8988T (cell line): ENCODE measurements at regions not wholly inside any gene's neighbourhood (a gene's known extent, or its start where the extent isn't known, plus 50 kb on each side); places are given as distances from the start of the nearest gene placed in this dataset.
"Not testable (repeated sequence)": the region's sequence is repeated elsewhere in the genome, so short reads cannot be mapped to it uniquely, and the experiment has no call there.

Source experiments
- DNase-seq: peaks from one replicate; pipeline ENCODE4 v3.0.0; 2011

GRCh38 chr5:176061269-176061622 lies 93.1 kb upstream of the THOC3 start:
- not testable (repeated sequence) for DNase-seq

- DNase-seq: not testable (repeated sequence)
Observed at GRCh38 chr5:176061660-176062059, 93.5 kb upstream of the THOC3 start.

DNA sequence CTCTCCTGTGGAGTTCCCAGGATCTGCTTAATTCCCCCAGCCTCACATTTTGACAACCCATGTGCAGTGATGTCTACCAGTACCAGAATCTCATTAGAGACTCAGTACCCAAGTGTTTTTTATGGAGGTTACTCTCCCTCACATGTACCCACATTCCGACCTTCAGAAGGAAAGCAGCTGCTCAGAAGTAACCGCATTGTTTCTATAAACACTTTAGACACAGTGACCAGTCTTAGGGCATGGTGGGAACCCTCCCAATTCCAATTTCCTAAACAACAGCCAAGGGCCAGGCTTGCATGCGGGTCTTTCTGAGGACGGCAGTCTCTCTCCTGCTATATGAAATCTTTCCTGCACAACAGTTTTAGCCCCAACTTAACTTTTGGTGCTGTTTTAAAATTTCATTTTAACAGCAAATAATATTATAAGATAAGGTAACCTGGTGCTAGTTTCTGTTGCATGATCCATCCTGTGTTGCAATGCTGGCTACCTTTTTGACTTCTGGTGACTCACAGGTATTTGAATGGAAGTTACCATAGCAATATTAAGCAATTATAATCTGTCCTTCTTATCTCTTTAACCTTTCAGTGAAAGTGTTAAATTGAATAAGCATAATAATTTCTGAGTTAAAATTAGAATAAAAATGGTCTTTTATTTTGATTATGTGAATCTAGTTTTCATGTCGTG lies 98.3 kb upstream of the THOC3 start:
- not testable (repeated sequence) for DNase-seq

- DNase-seq: not testable (repeated sequence)
Observed at GRCh38 chr5:176067162-176067561, 99.0 kb upstream of the THOC3 start.

GRCh38 chr5:176067948-176068347 lies 99.8 kb upstream of the THOC3 start:
- DNase-seq: not testable (repeated sequence)

GRCh38 chr5:176073996-176074571 lies 106.0 kb upstream of the THOC3 start:
- DNase-seq: not testable (repeated sequence)

DNA sequence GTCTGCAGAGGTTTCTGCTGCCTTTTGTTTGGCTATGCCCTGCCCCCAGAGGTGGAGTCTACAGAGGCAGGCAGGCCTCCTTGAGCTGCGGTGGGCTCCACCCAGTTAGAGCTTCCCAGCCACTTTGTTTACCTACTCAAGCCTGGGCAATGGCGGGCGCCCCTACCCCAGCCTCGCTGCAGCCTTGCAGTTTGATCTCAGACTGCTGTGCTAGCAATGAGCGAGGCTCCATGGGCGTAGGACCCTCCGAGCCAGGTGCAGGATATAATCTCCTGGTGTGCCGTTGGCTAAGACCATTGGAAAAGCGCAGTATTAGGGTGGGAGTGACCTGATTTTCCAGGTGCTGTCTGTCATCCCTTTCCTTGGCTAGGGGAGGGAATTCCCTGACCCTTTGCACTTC lies 115.6 kb upstream of the THOC3 start:
- not testable (repeated sequence) for DNase-seq

DNA sequence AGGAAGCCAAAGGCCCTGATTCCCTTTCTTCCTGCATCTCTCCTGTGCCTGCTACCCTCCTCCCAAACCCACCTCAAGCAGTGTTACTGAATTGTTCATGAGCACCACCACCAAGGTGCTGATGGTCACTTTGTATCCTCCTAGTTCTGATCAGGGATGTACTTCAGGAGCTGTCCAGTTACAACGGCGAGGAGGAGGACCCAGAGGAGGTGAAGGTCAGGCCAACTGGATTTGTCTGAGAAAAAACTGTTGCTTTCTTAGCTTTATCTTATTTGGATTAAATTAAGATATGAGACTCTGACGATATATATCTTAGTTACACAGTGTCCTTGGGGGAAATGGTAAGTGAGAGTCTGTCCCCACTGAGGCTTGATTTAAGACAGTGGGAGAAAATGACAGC lies 135.0 kb upstream of the THOC3 start:
- DNase-seq: not testable (repeated sequence)

GRCh38 chr5:176112888-176113287 lies 125.3 kb upstream of the SIMC1 start:
- DNase-seq: not testable (repeated sequence)

DNA sequence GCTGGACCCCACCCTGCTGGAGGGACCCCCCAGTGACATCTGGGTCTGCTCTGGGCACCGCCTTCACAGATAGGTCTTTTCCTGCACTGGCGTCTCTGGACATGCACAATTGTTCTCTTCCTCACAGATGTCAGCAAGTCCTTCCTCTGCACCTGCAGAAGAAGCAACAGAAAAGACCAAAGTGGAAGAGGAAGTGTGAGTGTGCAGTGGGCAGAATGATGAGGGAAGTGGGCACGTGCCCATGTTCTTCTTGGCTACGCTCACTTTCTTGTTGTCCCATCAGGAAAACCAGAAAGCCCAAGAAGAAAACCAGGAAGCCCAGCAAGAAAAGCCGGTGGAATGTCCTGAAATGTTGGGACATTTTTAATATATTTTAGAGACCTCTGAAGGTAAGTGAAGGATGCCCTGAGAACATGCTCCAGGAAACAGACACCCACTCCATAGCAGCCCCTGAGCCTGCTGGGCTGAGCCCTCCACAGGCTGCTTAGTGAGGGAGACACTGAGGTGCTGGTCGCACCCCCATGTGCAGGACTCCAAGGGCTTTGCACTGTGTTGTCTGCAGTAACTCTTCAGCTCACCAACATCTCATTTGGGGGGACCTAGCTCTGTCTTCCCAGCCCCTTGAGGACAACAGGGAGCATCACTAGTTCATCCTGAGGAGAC lies 124.4 kb upstream of the SIMC1 start:
- DNase-seq: not testable (repeated sequence)

GRCh38 chr5:176114825-176115224 lies 123.4 kb upstream of the SIMC1 start:
- not testable (repeated sequence) for DNase-seq

DNA sequence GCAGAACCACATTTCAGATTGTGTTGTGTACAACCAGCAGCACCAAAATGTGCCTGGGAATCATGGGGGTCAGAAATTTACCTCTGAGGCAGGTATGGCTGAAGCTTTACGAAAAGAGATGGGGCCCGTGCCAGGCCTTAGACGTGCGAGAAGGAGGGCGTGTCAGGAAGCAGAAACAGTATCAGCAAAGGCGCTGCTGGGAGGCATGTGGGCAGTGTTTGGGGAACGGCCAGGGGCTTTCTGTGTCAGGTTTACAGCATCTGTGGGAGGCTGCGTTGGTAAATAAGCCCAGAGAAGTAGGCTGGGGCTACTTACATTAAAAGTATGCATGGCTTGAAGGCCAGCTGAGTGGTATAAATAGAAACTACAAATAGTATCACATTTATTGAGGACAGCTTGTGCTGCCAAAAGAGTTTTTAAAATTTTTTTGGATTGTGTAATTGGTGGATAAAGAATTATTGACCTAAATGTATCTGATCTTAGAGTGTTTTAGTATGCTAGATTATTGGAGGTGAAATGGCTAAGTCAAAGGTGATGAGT lies 120.5 kb upstream of the SIMC1 start:
- not testable (repeated sequence) for DNase-seq

GRCh38 chr5:176122361-176122760 lies 115.9 kb upstream of the SIMC1 start:
- DNase-seq: not testable (repeated sequence)

- DNase-seq: not testable (repeated sequence)
Observed at GRCh38 chr5:176124120-176124519, 114.1 kb upstream of the SIMC1 start.

- no peak for DNase-seq
Observed at GRCh38 chr5:176131771-176132170, 106.5 kb upstream of the SIMC1 start.

DNA sequence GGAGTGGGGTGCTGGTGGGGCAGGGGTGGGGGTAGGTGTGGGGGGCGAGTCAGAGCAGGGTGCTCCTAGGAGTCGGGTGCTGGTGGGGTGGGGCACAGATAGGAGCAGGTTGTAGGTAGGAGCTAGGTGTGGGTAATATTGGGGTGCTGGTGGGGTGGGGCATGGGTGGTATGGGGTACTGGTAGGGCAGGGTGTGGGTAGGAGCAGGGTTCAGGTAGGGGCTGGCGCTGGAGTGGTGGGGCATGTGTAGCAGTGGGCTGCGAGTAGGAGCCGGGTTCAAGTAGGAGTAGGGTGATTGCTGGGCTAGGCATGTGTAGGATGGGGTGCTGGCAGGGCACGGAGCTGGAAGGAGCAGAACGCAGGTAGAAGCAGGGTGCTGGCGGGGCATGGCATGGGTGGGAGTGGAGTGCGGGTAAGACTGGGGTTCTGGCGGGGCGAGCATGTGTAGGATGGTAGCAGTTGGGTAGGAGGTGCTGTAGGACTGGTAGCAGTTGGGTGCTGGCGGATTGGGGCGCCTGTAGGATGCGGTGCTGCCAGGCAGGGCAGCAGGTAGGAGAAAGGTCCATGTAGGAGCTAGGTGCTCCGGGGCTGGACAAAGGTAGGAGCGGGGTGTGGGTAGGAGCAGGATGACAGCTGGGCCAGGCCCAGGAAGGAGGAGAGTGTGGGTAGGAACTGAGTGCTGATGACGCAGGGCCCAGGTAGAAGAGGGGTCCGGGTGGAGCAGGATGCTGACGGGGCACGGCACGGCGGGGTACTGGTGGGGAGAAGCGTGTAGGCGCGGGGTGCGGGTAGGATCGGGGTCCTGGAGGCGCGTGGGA lies 105.5 kb upstream of the SIMC1 start:
- DNase-seq: no peak

DNA sequence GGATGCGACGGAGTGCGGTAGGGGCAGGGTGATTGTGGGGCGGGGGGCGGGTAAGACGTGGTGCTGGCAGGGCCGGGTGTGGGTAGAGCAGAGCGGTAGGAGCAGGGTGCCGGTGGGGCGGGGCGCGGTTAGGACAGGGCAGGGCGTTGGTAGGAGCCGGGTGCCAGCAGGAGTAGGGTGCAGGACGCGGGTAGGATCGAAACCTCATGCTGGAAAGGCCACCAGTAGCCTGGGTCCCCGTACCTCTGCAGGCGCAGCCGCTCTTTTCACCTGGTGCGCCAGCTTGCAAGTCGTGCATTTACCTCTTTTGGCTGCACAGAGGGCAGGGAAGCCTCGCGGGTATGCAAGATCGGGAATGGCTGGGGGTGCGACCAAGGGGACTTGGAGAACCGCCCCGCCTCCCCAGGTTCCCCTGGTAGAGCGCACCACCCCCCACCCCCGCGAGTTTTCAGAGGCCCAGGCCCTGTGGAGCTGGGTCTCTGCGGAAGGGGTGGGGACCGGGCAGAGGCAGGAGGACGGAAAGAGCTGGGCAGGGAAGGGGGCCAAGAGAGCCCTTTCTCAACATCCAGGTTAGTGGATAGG lies 104.8 kb upstream of the SIMC1 start:
- DNase-seq: no peak

DNA sequence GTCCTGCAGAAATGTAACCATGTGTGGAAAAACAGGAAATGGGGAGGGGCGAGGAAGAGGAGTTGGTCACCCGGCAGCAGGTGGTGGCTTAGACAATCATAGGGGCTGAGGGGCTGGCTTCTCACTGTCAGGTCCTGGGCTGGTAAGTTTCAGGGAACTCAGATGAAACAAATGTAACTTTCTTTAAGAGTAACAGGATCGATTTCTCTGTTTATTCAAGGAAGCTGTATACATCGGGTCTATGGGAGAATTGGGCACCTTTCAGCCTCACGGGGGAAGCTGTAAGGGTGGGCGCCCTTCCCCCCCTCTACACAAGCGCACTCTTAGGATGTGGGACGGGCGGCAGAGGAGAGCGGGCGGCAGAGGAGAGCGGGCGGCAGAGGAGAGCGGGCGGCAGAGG lies 104.3 kb upstream of the SIMC1 start:
- DNase-seq: no peak

DNA sequence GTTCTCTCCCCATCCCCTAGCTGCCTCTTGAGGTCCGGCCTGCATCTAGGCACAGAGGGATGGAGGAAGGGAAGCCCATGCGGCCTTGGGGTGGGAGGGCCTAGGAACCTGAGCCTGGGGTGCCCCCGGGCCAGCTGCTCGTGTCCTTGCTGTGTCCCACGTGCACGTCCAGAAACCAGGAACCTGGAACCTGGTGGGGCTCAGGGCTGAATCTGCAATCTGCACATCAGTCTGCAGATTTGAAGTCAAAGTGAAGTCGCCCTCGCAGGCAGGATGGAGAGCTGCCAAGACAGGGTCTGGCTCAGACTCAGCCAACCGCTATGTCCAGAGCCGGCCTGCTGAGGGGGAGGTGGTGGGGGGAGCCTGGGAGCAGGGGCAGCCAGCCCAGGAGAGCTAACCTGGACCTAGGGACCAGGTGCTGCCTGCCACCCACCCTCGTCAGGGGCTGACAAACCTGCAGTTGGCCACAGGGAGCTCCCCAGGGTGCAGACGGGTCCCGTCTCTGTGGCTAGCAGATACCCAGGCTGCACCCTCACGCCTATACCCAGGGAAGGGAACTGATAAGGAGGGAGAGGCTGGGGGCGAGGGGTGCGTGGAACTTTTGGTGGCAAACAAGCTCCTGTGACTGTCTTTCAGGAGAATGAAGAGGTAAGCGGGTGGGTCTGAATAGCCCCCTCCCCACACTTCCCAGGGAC lies 103.5 kb upstream of the SIMC1 start:
- DNase-seq: no peak

DNA sequence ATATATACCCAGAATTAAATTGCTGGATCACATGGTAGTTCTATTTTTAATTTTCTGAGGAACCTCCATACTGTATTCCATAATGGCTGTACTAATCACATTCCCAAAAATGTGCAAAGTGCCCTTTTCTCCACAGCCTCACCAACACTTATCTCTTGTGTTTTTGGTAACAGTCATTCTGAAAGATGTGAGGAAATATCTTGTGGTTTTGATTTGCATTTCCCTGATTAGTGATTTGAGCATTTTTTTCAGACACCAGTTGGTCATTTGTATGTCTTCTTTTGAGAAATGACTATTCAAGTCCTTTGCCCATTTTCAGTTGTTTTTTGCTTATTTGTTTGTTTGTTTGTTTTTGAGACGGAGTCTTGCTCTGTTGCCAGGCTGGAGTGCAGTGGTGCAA lies 98.1 kb upstream of the SIMC1 start:
- DNase-seq: not testable (repeated sequence)

DNA sequence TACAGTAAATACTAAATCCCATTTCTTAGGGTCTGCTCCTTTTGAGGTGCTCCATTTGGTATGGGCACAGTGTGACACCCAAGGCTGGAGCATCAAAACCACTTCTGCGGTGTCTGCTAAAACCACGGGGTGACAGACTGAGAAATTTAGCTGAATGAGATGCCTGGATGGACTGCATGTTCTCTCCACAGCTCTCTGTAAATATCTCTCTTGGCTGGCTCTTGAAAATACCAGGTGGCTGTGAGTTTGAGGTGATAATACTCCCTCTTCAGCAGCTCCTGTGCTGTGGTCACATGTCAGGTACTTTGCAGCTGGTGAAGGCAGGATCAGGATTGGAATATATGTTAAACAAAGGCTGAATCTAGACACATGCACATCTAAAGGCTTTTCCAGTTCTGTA lies 93.7 kb upstream of the SIMC1 start:
- no peak for DNase-seq

DNA sequence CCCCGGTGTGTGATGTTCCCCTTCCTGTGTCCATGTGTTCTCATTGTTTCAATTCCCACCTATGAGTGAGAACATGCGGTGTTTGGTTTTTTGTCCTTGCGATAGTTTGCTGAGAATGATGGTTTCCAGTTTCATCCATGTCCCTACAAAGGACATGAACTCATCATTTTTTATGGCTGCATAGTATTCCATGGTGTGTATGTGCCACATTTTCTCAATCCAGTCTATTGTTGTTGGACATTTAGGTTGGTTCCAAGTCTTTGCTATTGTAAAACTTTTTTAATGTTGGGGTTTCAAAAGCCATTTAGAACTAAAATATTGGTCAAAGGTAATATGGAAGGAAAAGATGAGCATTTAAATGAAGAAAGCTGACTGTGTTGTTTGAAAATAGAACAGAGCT lies 88.3 kb upstream of the SIMC1 start:
- not testable (repeated sequence) for DNase-seq
